Neuronal stem cell (in vitro differentiated cells): ENCODE measurements at regions not wholly inside any gene's neighbourhood (a gene's known extent, or its start where the extent isn't known, plus 50 kb on each side); places are given as distances from the start of the nearest gene placed in this dataset.

ENCODE experiments used
- DNase-seq: peaks from one replicate; pipeline ENCODE4 v3.0.0-alpha.2; 2013; ENCODE audit warnings: low spot score
- H2AFZ ChIP-seq: one replicate; pipeline ENCODE4 v1.6.1; 2013; ENCODE audit warnings: mild to moderate bottlenecking, low read length, inconsistent platforms
- H2AK5ac ChIP-seq: 2 replicates; pipeline ENCODE4 v1.6.1; 2013; ENCODE audit warnings: low read depth, mild to moderate bottlenecking, inconsistent platforms, low read length, moderate library complexity, mixed read lengths
- H2BK120ac ChIP-seq: 2 replicates; pipeline ENCODE4 v1.6.1; 2013; ENCODE audit warnings: low read depth, mild to moderate bottlenecking, inconsistent platforms, low read length, moderate library complexity, mixed read lengths
- H2BK12ac ChIP-seq: one replicate; pipeline ENCODE4 v1.6.1; 2013; ENCODE audit warnings: low read length, inconsistent platforms
- H2BK15ac ChIP-seq: 2 replicates; pipeline ENCODE4 v1.6.1; 2013; ENCODE audit warnings: mild to moderate bottlenecking, low read length, inconsistent platforms, mixed read lengths
- H2BK5ac ChIP-seq: one replicate; pipeline ENCODE4 v1.6.1; 2013; ENCODE audit warnings: inconsistent platforms, mild to moderate bottlenecking, low read length, moderate library complexity
- H3K14ac ChIP-seq: one replicate; pipeline ENCODE4 v1.6.1; 2013; ENCODE audit warnings: low read length, inconsistent platforms
- H3K18ac ChIP-seq: 2 replicates; pipeline ENCODE4 v1.6.1; 2013; ENCODE audit warnings: low read length, inconsistent platforms
- H3K23ac ChIP-seq: 2 replicates; pipeline ENCODE4 v1.6.1; 2013; ENCODE audit warnings: low read depth, mild to moderate bottlenecking, mixed read lengths, low read length, inconsistent platforms; ENCODE audit not compliant: poor library complexity
- H3K27ac ChIP-seq: replicated peaks from 3 replicates; pipeline ENCODE4 v1.5.1; 2013; ENCODE audit warnings: low read length, inconsistent platforms
- H3K27me3 ChIP-seq, 3 experiments: 2 replicates each; pipeline ENCODE4 v1.6.1; 2013; ENCODE audit warnings: low read length in 3 of 3, mild to moderate bottlenecking in 2 of 3, inconsistent platforms in 1 of 3, low read depth in 1 of 3, mixed read lengths in 1 of 3, moderate library complexity in 1 of 3; ENCODE audit not compliant: control insufficient read depth in 3 of 3, insufficient read depth in 3 of 3
- H3K36me3 ChIP-seq, 2 donors: replicated peaks in 1 of 2; 2 replicates each; pipeline ENCODE4 v1.6.1; 2013; ENCODE audit warnings: low read length in 2 of 2; ENCODE audit not compliant: control insufficient read depth in 2 of 2, insufficient read depth in 2 of 2
- H3K4ac ChIP-seq: 2 replicates; pipeline ENCODE4 v1.6.1; 2013; ENCODE audit warnings: inconsistent platforms, mild to moderate bottlenecking, low read length, moderate library complexity
- H3K4me1 ChIP-seq, 2 donors: 1 replicate in 1 of 2; 2 replicates in 1 of 2; pipeline ENCODE4 v1.6.1; 2013; ENCODE audit warnings: low read length in 2 of 2, low read depth in 1 of 2; ENCODE audit not compliant: control insufficient read depth in 2 of 2, insufficient read depth in 1 of 2
- H3K4me2 ChIP-seq: one replicate; pipeline ENCODE4 v1.6.1; 2013; ENCODE audit warnings: mild to moderate bottlenecking, low read length, inconsistent platforms; ENCODE audit not compliant: insufficient read depth, poor library complexity, severe bottlenecking
- H3K4me3 ChIP-seq, 2 donors: 2 replicates each; pipeline ENCODE4 v1.5.1; 2013; ENCODE audit warnings: low read length in 2 of 2, mild to moderate bottlenecking in 2 of 2, inconsistent platforms in 1 of 2, moderate library complexity in 1 of 2
- H3K79me1 ChIP-seq: one replicate; pipeline ENCODE4 v1.6.1; 2013; ENCODE audit warnings: low read depth, mild to moderate bottlenecking, inconsistent platforms, low read length, moderate library complexity
- H3K9ac ChIP-seq: one replicate; pipeline ENCODE4 v1.6.1; 2013; ENCODE audit warnings: mild to moderate bottlenecking, low read depth, low read length, inconsistent platforms; ENCODE audit not compliant: poor library complexity
- H3K9me3 ChIP-seq, 2 donors: replicated peaks in 1 of 2; 2 replicates each; pipeline versions ENCODE3 to v1.6.1; 2013; ENCODE audit warnings: low read length in 2 of 2, mild to moderate bottlenecking in 2 of 2, inconsistent platforms in 1 of 2, low read depth in 1 of 2, mixed read lengths in 1 of 2, moderate library complexity in 1 of 2; ENCODE audit not compliant: control insufficient read depth in 2 of 2, insufficient read depth in 1 of 2
- H4K8ac ChIP-seq: one replicate; pipeline ENCODE4 v1.6.1; 2013; ENCODE audit warnings: low read depth, mild to moderate bottlenecking, inconsistent platforms, low read length, moderate library complexity
- H4K91ac ChIP-seq: one replicate; pipeline ENCODE4 v1.6.1; 2013; ENCODE audit warnings: low read length, low read depth, mild to moderate bottlenecking, inconsistent platforms; ENCODE audit not compliant: poor library complexity
- WGBS, 2 donors: extraction: QIAGEN DNeasy Blood & Tissue Kit; methylation state at CpG; one replicate each; pipeline ENCODE4 v1.1.7; 2013; ENCODE audit warnings: missing lambda C conversion rate in 2 of 2, mixed read lengths in 1 of 2; ENCODE audit not compliant: insufficient read length in 2 of 2, insufficient replicate concordance in 1 of 2; ENCODE audit errors: extremely low coverage in 2 of 2; 5-methylcytosine and 5-hydroxymethylcytosine counted together

DNA sequence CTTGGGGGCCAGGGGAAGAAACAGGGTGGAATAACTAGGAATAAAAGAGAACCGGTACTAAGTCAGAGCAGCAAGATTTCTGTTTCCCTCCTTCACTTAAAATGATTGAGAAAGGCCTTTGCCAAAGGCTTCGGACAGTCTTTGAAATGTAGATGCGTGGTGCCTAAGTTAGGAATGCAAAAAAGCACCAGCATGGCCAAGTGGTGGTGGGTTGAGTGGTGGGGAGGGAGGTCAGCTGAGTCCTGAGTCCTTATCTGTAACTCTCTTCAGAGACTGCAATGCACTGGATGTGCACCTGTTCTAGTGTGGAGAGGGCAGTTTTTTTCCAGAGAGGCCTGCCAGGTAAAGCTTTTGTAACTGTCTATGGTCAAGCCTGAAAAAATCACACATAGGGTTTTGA, 919.9 kb downstream of the FSCB start:
- no peak overlapping the region for H2BK120ac ChIP-seq
- no peak overlapping the region for H3K4me2 ChIP-seq
- H3K9ac ChIP-seq, result no peak overlapping the region
- no peak overlapping the region for H3K27ac ChIP-seq
- no peak overlapping the region for H2AK5ac ChIP-seq
- H2AFZ ChIP-seq, result no peak overlapping the region
- no peak overlapping the region for H4K8ac ChIP-seq
- H3K9me3 ChIP-seq, result no peaks in the 10 kb centered on the region
- no peak for DNase-seq
- H3K4ac ChIP-seq, result no peak overlapping the region
- no peaks in the 10 kb centered on the region for H3K27me3 ChIP-seq
- no peaks in the 10 kb centered on the region for H3K36me3 ChIP-seq
- H3K23ac ChIP-seq, result no peak overlapping the region
- H3K18ac ChIP-seq, result no peak overlapping the region
- no peak overlapping the region for H2BK12ac ChIP-seq
- H3K4me1 ChIP-seq, result no peaks in the 10 kb centered on the region
- no peak overlapping the region for H2BK5ac ChIP-seq
- no peak overlapping the region for H3K4me3 ChIP-seq
- no peaks in the 10 kb centered on the region for H3K79me1 ChIP-seq
- no peak overlapping the region for H4K91ac ChIP-seq
- no CpG with 5 or more reads among the region's 3 CpGs for WGBS, 2 donors
- no peak overlapping the region for H2BK15ac ChIP-seq
- no peak overlapping the region for H3K14ac ChIP-seq

- Histone ChIP-seq H3K4me1 (no peaks in the 10 kb centered on the region), H3K4ac (no peak overlapping the region), H2BK120ac (no peak overlapping the region), H3K14ac (no peak overlapping the region), H2BK5ac (no peak overlapping the region), H4K91ac (no peak overlapping the region), H2AK5ac (no peak overlapping the region), H3K36me3 (no peaks in the 10 kb centered on the region), H2BK12ac (no peak overlapping the region), H3K27ac (no peak overlapping the region), H2BK15ac (no peak overlapping the region), H3K9ac (no peak overlapping the region), H2AFZ (no peak overlapping the region), H3K4me2 (no peak overlapping the region), H3K79me1 (no peaks in the 10 kb centered on the region), H3K9me3 (no peaks in the 10 kb centered on the region), H4K8ac (no peak overlapping the region), H3K27me3 (no peaks in the 10 kb centered on the region), H3K4me3 (no peak overlapping the region), H3K23ac (no peak overlapping the region), H3K18ac (no peak overlapping the region)
- no peak for DNase-seq
- WGBS, 2 donors, result no CpG with 5 or more reads among the region's 2 CpGs
Observed at GRCh38 chr14:43579671-43580070, 927.4 kb downstream of the FSCB start.

GRCh38 chr14:43568022-43568421, 939.1 kb downstream of the FSCB start:
- DNase-seq, result no peak
- H2BK12ac ChIP-seq, result no peak overlapping the region
- H3K14ac ChIP-seq, result no peak overlapping the region
- H2BK120ac ChIP-seq, result no peak overlapping the region
- WGBS, 2 donors, result no CpG with 5 or more reads among the region's 1 CpG
- no peak overlapping the region for H3K27ac ChIP-seq
- H3K9me3 ChIP-seq, result no peaks in the 10 kb centered on the region
- H3K4me3 ChIP-seq, result no peak overlapping the region
- H2AFZ ChIP-seq, result no peak overlapping the region
- H3K4me1 ChIP-seq, result no peaks in the 10 kb centered on the region
- H3K27me3 ChIP-seq, result no peaks in the 10 kb centered on the region
- no peaks in the 10 kb centered on the region for H3K79me1 ChIP-seq
- no peak overlapping the region for H3K23ac ChIP-seq
- no peaks in the 10 kb centered on the region for H3K36me3 ChIP-seq
- no peak overlapping the region for H2AK5ac ChIP-seq
- H4K91ac ChIP-seq, result no peak overlapping the region
- no peak overlapping the region for H3K9ac ChIP-seq
- no peak overlapping the region for H4K8ac ChIP-seq
- H3K18ac ChIP-seq, result no peak overlapping the region
- H3K4me2 ChIP-seq, result no peak overlapping the region
- H3K4ac ChIP-seq, result no peak overlapping the region
- no peak overlapping the region for H2BK15ac ChIP-seq
- no peak overlapping the region for H2BK5ac ChIP-seq

DNA sequence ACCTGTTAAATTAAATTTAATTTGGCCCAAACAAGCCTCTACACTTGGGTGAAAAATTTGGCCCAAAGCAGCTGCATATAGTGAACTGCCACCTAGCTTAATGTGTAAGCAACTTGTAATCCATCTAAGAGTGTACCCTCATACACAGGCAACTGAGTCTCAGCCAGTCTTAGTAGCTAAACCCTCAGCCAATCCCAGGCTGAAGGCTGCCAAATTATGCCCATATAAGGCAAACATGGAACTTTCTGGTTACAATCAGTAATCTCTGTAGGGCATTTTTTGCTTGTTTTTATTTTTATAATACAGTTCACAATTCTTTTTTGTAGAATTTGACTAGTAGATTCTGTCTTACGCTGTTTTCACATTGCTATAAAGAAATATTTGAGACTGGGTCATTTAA, 958.7 kb downstream of the FSCB start:
- no peak overlapping the region for H3K18ac ChIP-seq
- no peak overlapping the region for H2AFZ ChIP-seq
- H2BK120ac ChIP-seq, result no peak overlapping the region
- no peak overlapping the region for H3K27ac ChIP-seq
- H2BK5ac ChIP-seq, result no peak overlapping the region
- no peak overlapping the region for H3K9ac ChIP-seq
- no peak overlapping the region for H4K8ac ChIP-seq
- no CpG with 5 or more reads among the region's 1 CpG for WGBS, 2 donors
- H4K91ac ChIP-seq, result no peak overlapping the region
- no peak overlapping the region for H2AK5ac ChIP-seq
- H3K4me1 ChIP-seq, result no peaks in the 10 kb centered on the region
- no peaks in the 10 kb centered on the region for H3K27me3 ChIP-seq
- H2BK12ac ChIP-seq, result no peak overlapping the region
- no peak overlapping the region for H3K14ac ChIP-seq
- no peak for DNase-seq
- no peak overlapping the region for H3K4me3 ChIP-seq
- H3K4ac ChIP-seq, result no peak overlapping the region
- no peak overlapping the region for H3K4me2 ChIP-seq
- H3K9me3 ChIP-seq, result no peaks in the 10 kb centered on the region
- no peak overlapping the region for H2BK15ac ChIP-seq
- no peaks in the 10 kb centered on the region for H3K79me1 ChIP-seq
- no peak overlapping the region for H3K23ac ChIP-seq
- no peaks in the 10 kb centered on the region for H3K36me3 ChIP-seq
